ENCODE measurements at regions not wholly inside any gene's neighbourhood (a gene's known extent, or its start where the extent isn't known, plus 50 kb on each side); places are given as distances from the start of the nearest gene placed in this dataset.

DNA sequence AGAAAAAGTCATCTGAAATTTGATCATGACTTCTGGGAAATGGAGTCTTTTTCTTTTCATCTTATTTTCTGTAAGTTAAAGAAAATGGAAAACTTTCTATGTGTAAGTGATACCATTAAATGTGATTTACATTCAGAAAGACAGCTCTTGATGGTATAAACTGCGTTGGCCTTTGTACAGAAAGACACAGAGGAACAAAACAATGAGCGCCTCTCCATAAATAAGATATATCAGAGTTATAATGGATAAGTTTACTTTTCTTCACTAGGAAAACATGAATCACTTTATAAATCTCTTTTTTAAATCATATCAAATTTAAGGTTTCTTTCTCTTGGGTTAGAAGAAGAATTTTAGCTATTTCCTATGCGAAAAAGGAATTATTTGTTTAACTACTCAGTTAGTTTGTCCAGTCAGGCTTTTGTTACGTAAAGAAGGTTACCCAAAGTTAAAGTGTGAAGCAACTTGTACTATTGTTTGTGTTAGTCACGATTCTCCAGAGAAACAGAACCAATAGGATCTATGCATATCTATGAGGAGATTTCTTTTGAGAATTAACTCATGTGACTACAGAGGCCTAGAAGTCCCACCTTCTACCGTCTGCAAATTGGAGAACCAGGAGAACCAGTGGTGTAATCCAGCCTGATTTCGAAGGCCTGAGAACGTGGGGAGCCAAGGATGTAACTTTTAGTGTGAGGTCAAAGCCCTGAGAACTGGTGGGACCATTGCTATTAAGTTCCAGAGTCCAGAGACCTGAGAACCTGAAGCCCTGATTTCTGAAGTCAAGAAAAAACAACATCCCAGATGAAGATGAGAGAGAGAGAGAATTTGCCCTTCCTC lies 295.4 kb upstream of the KCNJ16 start:
- no peak for DNase-seq

DNA sequence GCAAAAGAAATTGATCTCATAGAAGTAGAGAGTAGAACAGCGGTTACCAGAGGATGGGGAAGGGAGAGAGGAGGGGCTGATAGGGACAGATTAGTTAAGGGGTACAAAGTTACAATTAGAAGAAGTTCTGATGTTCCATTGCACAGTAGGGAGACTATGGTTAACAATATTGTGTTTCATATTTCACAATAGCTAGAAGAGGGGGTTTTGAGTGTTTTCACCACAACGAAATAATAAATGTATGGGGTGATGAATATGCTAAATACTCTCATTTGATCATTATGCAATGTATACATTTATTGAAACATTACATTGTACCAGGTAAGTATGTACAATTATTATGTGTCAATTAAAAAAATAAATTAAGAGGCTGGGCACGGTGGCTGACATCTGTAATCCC lies 291.2 kb upstream of the KCNJ16 start:
- DNase-seq, result no peak

DNA sequence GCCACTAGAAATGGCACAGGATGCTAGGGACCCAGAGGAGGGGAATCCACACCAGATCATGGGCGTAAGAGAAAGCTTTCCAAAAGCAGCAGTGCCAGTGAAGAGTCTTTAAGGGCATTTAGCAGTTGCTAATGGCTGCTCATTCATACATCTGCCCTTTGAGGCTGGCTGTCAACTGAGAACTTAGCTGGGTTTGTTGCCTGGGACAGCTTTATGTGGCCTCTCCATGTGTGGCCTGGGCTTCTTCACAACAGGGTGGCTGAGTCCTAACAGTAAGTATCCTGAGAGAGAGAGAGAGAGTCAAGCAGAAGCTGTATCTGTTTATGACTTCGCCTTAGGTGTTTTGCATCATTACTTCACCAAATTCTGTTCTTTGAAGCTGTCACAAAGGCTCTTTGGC lies 286.1 kb upstream of the KCNJ16 start:
- DNase-seq, result no peak

DNA sequence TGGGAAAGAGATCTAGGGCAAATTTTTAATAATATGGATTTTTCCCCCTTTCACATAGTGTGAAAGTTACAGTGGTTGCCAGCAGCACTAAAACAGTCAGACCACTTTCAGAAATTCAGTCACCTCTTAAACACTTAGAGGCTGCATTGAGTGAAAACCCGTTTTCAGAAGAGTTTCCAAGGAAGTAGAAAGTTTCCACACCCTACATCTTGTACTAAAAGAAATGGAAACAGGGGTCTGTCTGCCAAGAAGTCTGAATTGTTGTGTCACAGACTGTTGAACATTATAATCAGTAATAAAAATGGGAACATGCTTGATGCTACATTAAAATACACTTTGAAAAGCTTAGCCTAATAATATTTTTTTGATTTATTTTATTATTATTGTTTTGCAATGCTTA lies 278.9 kb upstream of the KCNJ16 start:
- no peak for DNase-seq

DNA sequence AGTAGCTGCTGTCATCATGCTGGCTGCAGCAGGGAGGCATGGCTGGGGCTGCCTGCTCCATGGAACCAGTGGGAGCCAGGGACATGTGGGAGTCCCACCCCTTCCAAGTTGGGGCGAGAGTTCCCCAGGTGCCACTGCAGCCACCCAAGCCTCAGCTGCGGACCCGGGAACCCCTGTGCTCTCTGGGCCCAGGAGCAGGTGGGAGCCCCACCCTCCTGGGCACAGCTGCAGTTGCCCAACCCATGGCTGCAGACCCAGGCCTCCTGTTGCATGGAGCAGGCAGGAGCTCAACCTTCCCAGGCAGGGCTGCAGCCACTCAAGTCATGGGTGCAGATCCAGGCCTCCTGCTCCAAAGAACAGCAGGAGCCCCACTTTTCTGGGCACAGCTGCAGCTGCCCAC lies 274.2 kb upstream of the KCNJ16 start:
- DNase-seq, result no peak

DNA sequence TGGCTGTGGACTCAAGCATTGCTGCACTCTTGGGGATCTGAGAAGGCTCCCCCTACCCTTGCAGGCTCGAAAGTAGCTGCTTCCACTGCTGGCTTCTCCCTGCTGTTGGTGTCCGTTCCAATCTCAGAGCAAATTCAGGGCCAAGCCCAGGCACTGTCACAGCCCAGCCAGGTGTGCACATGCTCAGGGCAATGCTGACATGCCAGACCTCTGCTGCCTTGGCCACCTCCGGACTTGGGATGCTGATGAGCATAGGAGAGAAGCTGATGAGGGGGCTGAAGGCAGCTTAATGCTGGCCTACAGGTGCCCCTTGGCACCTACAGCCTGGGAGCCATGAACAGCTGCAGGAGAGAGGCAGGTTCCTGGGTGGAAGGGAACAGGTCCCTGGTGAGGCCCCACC lies 273.7 kb upstream of the KCNJ16 start:
- DNase-seq, result no peak

DNA sequence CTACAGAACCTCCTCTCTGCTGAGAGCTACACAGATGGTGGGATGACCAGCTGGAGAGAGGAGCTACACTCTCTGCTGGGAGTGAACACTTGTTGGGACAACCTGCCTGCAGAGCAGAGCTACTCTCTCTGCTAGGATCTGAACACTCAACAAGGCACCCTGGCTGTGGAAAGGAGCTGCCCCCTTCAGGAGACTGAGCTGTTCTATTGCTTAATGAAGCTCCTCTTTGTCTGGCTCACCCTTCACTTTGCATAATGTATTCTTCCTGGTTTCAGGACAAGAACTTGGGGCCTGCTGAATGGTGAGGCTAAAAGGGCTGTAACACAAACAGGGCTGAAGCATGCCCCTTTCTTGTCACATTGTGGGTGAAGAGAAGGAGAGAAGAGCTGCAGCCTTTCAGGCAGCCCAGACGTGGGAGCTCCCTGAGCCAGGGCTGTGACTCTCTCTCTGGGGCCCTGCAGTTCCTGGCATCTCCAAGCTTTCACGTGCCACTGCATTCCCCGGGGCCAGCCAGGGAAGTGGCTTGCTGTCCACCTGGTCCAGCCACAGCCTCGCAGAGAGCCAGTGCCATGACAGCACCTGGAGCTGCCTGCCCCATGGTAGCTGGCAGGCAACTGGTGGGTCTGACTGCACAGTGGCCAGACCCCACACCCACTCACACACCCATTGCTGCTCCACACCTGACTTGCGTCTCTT lies 272.8 kb upstream of the KCNJ16 start:
- DNase-seq, result no peak

DNA sequence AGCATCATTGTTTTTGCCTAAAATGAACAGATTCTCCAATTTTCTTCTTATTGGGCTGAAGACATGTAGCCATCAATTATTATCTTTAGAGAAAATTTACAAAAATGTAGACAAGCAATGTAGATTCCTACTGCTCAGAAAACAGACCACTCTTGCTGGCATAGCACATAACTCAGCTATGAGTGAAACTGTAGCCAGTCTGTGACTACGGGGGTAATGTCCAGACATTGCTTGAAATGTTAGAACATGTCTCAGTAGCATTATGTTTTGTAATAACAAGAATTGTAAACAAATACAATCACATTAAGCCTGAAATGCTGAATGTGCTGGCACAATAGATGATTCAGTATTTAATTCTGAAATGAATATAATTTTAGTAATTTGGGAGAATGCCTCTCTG lies 265.7 kb upstream of the KCNJ16 start:
- no peak for DNase-seq

DNA sequence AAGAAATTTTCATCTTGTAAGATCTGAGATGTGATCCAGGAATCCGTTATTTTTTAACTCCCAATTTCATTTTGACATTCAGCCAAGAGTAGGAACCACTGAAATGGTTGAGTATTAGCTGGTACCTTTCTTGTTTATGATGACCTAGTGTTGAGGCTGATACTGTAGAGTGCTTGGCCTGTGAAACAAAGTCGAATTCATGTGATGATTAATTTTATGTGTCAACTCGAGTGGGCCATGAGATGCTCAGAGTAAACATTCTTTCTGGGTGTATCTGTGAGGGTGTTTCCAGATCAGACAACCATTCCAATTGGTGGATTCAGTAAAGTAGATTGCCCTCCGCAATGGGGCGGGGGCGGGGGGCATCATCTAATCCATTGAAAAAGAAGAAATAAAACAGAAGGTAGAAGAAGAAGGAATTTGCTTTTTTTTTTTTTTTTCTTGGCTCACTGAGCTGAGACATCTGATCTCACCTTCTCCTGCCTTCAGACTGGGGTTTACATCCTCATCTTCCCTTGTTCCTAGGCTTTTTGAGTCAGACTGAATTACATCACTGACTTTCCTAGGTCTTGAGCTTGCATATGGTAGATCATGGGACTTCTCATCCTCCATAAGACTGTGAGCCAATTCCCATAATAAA lies 264.6 kb upstream of the KCNJ16 start:
- no peak for DNase-seq

DNA sequence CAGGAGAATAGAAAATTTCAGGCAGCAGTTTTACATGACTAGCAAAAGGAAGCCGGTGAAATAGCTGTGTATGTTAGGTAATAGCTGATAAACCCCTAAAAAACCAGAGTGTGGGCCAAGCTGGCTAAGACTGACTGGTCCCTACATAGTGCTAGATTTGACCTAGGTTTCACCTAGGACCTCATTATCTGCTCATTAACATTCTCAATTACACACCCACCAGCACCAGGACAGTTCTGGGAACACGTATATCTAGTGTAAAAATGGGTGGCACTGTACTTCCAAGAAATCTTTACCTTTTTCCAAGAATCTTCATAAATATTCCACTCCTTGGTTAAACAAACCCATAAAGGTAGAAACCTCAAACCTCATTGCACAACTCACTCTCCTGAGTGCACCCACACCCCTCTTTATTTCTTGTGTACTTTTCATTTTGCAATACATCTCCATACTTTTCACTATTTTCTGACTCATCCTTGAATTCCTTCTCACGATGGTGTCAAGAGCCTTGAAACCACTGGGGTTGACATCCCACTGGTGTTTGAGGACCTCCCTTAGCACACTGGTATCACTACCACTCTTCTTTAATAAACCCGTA lies 262.7 kb upstream of the KCNJ16 start:
- DNase-seq, result no peak

DNA sequence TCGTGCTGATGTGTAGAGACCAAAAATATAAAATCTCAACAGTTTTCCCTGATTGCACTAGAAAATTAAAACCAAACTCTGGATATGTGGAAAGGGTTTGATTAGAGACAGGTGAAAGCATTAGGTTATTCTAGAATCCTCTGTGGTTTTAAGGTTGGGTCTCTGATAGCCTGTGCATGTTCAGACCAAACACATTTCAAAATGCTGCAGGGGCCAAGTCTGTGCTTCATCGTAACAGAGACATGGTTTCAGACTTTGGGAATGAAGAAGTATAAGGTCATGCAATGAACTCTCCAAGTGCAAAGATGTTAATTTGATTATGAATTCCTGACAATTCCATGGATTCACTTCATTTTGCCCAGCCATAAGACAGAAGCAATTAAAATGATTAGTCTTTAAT lies 261.0 kb upstream of the KCNJ16 start:
- DNase-seq, result no peak

DNA sequence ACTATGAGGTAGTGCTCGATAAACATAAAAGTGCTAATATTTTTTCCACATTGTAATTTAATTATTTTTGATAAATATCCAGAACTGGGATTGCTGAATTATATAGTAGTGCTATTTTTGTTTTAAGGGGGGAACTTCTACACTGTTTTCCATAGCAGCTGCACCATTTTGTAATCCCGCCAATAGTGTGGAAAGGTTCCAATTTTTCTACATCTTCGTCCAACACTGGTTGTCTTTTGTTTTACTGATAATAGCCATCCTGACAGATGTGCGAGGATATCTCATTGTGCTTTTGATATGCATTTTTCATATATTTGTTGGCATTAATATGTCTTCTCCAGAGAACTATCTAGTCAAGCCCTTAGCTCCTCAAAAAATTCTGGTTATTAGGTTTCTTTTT lies 259.6 kb upstream of the KCNJ16 start:
- no peak for DNase-seq

DNA sequence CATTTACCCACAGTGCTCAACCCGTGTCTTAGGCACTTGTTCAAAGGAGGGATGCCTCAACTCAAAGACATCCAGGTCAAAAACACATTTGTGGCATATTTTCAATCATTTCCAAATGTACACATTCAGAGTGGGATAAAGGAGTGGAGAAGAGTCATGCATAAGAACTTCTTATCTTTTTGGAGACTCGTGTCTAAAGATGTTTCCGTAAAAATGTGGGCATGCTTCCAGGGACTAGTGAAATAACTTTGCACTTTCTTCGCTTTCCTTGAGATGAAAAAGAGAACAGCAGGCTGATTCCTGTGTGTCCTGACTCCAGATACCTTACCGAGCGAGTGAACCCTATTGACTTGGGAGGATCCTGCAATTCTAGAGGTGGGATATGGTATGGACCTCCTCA lies 256.6 kb upstream of the KCNJ16 start:
- DNase-seq, result no peak

DNA sequence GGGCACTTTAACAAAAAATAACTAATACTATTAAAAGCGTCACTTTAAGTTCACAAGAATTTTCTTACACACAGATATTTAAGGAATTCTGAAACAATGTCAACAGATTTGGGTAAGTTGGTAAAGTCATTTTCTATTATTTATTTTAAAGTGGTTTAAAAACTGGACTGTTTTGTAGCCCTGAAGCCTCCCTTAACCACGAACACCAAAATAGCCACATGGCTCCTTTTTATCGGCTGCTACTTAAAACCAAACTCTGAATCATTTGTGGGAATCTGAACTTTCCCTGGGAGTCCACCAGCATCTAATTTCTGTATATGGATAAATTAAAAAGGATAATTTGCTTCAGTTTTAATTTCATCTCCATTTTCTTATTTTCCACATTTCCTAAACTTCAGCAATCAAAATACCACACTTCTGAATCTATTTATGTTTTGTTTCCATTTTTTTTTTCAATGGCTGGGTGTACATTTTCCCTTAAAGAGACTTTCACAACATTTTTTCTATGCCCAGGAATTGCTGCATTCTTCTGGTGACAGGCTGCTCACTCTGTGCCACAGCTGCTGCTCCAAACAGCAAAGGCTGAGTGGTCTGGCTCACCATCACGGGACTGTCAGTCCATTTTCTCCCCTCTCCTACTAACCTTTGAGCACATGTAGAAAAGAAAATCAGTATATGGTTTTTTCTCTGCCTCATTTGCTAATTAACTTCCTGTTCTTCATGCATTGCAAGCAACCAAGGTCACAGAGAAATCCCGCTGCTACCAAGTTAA lies 255.5 kb upstream of the KCNJ16 start:
- no peak for DNase-seq

DNA sequence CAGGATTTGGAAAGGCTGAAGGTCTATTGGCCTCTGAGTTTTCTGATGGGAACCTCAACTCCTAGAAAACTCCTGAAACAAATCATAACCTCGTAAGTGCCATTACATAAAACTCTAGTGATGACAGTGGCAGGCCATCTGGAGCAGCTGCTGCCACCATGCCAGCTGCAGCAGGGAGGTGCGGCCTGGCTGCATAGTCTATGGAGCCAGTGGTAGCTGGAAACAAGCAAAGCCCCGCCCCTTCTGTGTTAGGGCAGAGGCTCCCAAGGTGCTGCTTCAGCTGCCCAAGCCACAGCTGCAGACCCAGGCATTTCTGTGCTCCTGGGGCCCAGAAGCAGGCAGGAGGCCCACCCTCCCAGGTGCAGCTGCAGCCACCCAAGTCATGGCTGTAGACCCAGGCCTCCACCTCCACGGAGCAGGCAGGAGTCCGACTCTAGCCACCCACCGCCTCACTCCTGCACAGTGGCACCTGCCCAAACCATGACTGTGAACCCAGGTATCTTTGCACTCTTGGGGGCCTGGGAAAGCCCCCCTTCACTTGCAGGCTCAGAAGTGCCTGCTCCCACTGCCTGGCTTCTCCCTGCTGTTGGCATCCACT lies 254.1 kb upstream of the KCNJ16 start:
- DNase-seq, result no peak

DNA sequence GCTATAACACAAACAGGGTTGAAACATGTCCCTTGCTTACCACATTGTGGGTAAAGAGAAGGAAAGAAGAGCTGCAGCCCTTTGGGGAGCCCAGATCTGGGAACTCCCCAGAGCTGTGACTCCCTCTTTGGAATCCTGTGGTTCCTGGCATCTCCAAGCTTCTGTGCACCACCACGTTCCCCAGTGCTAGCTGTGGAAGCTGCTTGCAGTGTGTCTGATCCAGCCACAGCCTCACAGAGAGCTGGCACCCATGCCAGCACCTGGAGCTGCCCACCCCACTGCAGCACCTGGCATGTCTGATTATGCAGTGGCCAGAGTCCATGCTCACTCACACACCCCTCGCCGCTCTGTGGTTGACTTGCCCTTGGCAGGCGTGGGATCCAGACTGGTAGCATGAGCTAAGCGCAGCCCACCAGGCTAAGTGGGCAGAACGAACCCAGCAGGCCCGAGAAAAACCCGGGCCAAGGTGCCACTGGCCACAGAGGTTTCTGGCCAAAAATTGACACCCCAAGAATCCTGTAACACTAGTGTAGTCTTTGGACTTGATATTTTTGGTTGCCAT lies 252.6 kb upstream of the KCNJ16 start:
- no peak for DNase-seq

DNA sequence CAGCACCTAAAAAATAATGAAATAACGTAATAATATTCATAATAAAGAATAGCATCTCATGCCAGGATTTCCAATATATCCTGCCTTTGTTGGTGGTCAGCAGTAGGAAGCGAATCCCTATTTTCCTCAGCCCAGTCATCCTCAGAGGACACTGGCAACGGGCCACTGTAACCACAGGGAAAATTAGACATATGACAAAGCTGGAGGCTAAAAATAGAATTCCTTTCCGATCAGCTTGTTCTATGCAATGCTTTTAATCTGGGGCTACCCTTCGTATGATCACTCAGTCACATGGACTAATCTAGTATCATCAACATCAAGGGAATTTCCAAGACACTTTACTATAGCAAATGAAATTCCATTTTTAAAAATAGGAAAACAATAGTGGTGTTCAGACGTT lies 246.9 kb upstream of the KCNJ16 start:
- no peak for DNase-seq

DNA sequence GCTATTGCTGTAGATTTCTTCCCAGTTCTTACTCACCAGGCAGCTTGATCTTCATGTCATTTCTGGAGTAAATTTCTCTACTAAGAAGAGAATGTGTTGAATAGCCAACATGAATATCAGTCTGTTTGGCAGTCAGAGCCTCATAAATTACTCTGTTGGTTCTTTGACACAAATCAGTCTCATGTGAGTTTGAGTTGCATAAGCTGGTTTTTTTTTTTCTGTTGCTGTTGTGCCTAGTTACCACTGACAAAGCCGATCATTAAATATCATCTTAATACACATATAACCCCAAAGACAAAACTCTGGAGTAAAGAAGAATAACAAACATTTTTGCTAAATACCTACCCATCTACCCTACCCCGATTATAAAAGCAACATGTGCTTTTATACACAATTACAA lies 240.5 kb upstream of the KCNJ16 start:
- DNase-seq, result no peak

DNA sequence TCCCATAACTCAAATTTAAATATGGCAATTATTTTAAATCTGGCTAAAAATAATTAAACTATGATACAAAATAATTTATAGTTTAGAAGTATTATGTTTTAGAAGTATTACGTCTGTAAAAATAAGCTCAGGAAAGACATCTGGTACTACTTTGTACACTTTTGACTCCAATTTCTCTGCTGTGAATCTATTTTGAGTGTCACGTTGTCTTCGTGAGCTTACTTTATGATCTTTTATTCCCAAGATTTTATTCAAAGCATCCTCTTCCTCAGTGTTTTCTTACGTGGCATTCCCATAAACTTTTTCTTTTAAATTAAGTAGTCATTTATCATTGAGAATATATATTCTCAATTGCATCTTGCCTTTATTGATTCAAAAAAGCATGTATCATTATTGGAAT lies 223.3 kb upstream of the KCNJ16 start:
- no peak for DNase-seq

DNA sequence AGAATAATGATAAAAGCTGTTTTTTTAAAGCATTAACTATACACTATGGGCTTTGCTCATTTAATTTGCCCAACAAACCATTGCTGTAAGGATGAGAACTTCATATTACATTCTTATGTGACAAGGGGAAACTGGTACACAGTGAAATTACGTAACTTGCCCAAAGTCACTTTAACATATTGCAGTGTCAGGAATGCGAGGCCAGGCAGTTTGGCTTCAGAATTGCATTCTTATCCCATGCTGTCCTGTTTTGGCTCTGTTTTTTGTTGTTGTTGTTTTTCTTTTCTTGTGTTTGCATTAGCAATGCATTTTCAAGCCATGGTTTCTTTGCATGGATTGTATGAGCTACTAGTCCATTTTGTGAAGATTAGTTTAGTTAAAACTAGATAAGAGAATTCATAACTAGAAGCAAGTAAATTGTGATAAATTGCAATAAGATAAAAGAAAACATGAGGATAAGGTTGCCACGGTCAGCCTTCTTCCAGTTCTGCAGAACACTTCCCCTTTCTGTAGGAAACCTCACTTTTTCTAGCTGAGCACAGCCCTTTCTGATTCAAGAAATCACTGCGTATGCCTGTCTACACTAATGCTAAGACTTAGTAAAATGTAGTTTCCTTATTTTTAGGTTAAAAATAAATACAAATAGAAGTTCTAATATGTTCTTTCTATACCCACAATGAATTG lies 221.3 kb upstream of the KCNJ16 start:
- DNase-seq, result no peak

DNA sequence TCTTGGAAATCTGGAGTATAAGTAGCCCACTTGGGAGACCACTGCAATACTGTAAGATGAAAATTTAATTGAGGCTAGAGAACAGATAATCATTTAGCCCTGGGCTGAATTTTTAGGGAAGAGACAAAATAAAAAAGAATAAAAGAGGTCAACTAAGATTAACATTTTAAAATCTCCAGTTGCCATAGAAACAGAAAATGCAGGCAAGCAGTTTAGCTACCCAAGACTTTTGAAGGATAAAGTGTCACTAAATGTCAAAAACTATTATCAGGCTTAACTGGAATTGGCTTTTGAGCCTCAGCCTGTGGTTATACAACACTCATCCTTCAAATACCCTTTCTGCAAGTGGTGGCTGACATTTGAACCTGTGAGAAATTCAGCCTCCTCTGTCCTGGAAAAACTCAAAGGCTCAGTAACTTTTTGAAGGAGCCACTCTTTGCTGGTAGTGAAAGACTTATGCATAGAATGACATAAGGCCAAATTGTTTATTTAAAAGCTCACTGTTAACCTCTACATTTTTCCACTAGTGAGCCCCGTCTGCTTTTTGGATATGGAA lies 220.7 kb upstream of the KCNJ16 start:
- DNase-seq, result no peak

All from AML-193 (cell line).